ENCODE measurements at regions not wholly inside any gene's neighbourhood (a gene's known extent, or its start where the extent isn't known, plus 50 kb on each side); places are given as distances from the start of the nearest gene placed in this dataset.
"Not testable (repeated sequence)": the region's sequence is repeated elsewhere in the genome, so short reads cannot be mapped to it uniquely, and the experiment has no call there.

GRCh38 chr3:25897019-25897418, 107.1 kb downstream of the OXSM start:
- DNase-seq: no peak

GRCh38 chr3:25899352-25900101, 109.6 kb downstream of the OXSM start:
- no peak for DNase-seq

DNA sequence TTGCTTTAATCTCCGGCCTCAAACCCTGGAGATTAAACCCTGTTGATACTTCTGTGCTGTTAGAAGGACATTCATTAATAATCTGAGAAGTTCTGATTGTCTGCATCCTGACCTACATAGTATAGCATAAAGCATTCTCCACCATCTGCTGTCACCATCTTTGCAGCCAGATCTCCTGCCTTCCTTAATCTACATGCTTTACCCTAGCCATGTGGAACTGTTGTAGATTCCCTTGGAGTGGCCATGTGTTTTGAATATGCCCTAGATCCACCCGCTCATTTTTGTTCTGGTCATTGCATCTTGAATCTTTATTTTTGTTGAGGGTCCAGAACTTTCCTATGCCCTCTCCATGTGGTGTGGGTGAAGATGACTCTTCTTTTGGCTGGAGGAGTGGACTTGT, 110.3 kb downstream of the OXSM start:
- DNase-seq: no peak

- no peak for DNase-seq
These were observed 111.9 kb downstream of the OXSM start for GRCh38 chr3:25901796-25902195.

DNA sequence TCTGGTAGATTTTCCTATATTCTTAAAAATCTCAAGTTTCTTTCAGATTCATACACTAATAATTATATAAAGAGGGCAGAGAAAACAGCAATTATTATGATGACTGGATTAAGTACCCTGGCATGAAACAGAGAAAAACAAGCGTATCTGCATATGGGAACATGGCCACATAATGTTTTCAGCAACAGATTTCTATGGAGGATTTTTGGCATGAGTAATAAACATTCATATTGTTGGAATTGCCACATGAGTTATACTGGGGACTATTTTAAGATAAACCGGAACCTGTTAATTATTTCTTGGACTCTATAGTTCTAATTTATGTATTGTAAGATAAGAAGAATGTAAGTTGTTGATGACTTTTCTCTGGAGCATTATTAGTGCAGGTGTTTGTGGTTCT, 112.7 kb downstream of the OXSM start:
- DNase-seq: no peak

- DNase-seq: no peak
These were observed 113.7 kb downstream of the OXSM start for GRCh38 chr3:25903371-25904129.

GRCh38 chr3:25904206-25904605, 114.3 kb downstream of the OXSM start:
- DNase-seq: no peak

GRCh38 chr3:25906132-25906906, 116.4 kb downstream of the OXSM start:
- DNase-seq: no peak

DNA sequence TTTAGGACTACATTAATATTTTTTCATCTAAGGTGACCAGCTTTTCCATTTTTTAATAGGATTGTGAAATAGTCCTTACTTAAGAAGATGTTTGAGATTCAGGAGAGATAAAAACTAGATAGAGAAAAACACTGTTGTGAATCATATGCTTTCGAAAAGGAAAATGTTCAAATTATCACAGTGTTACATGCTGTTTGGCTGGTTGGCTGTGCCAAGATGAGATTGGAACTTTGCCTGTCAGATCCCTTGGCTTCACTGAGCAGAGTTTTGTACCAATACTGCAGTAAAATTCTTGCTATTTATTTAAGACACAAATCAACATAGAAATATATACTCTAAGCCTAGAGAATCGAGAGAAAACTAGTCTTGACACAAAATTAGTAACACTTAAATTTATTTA, 117.2 kb downstream of the OXSM start:
- DNase-seq: no peak

- DNase-seq: no peak
These were observed 120.2 kb downstream of the OXSM start for GRCh38 chr3:25910105-25910504.

DNA sequence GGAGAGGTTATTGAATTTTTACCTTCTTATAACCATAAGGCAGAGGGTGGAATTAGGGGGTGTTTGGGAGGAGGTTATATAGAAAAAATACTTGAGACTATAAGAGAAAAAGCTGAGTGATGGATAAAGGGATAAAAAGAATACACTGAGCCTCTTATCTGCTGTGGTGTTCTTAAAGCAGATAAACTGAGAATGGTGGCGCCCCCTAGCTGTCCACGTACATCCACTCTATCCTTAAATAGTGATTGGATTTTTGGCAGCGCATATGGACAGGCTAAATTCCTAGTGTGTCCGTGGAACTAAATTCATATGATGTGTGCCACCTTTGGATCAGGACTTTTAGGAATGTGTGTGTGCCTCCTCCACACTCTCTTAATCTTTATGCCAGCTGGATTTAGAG, 121.1 kb downstream of the OXSM start:
- no peak for DNase-seq

DNA sequence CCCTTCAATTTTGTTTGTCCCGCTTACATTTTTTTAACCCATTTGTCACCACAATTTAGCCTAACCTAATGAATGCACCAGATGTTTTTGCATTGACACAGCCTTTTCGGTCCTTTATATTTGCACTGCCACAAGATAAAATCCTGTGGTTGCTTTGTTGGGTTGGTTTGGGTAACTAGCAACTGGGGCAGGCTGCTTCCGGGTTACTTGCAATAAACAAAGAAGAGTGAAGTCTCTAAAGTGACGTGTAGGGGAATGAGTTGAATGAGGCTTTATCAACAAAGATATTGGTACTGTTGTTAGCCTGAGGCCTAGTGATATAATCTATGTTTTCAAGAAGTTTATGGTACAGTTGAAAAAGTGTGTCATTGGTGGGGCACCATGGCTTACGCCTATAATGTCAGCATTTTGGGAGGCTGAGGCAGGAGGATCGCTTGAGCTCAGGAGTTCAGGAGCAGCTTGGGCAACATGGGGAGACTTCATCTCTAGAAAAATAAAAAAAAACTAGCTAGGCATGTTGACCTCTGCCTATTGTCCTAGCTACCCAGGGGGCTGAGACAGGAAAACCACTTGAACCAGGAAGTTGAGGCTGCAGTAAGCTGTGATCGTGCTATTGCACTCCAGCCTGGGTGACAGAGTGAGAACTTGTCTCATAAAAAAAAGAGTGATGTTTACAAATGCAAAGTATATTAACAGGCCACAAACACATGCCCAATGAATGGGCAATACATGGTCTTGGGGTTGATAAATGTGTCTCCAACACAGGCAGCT, 121.8 kb downstream of the OXSM start:
- DNase-seq: no peak

DNA sequence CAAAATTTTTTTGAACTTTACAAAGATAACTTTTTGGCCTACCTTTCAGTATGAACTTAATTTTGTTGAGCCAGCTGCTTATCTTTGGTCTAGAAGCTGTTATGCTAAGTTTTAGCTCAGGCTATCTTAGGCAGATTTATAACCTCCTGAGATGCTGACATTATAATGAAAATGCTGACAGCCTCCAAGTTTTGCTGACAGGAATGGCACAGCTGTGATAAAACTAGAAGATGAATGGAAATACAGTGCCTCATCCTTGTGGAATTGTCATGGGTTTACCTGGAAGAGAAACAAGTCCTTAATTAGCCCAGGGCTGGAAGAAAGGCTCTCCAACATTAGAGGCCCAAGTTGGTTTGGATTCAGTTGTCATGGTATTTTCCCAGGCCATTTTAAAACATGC, 123.3 kb downstream of the OXSM start:
- no peak for DNase-seq

- no peak for DNase-seq
These were observed 125.8 kb downstream of the OXSM start for GRCh38 chr3:25915673-25916072.

DNA sequence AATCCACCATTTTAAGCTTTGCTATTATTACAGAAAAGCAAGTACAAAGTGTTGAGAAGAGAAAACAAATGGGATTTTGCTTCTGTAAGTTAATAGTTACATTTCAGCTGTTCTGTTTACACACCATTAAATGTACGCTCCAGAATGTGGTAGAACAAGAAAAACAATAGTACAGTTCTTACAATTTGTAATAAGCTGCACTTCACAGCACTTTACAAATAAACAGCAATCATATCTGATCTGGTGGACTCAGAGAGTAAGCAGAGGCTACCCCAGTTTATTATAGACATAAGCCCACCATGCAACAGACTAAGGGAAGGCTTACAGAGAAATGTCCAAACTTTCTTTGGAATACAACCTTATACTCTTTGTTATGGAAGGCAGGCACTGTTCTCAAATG, 126.4 kb downstream of the OXSM start:
- no peak for DNase-seq

- not testable (repeated sequence) for DNase-seq
These were observed 142.1 kb downstream of the OXSM start for GRCh38 chr3:25931967-25932366.

GRCh38 chr3:25938566-25939325, 148.9 kb downstream of the OXSM start:
- no peak for DNase-seq

DNA sequence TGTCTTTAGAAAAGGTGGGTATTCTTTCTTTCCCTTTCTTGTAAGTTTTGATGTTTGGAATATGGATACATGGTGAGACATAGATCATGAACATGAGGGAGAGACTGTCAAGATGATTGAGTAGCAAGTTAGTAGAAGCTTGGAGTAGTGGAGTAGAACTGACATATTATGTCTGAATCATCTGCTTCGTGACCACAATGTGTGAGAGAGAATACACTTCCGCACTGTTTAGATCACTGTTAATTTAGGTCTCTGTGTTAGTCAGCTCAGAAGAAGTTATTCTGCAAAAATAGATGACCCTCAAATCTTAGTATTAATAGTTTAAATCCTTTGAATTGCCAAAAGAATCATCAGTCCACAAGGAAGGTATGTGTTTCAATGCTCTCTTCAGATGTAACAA, 151.0 kb downstream of the OXSM start:
- DNase-seq: no peak

DNA sequence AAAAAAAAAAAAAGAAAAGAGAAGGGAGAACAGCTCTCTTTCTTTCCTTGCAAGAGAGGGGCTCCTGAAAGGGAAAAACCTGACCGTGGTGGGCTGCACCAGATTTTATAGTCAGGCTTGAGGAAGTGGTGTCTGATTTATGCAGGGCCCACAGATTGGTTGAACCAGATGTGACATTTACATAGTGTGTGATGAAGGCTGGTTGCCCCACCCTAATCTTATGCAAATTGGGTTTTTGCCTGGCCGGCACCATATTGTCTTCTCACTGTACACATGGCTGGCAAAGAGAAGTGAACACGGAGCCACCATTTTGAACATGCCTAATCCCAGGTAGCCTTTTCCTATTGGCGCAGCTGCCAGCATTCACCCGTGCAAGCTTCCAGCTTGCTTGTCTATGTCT, 154.4 kb downstream of the OXSM start:
- DNase-seq: no peak

GRCh38 chr3:25945366-25945765, 155.5 kb downstream of the OXSM start:
- DNase-seq: no peak

GRCh38 chr3:25945836-25946235, 155.9 kb downstream of the OXSM start:
- DNase-seq: no peak

- no peak for DNase-seq
These were observed 162.2 kb downstream of the OXSM start for GRCh38 chr3:25952133-25952532.
